Activated B cell treated with CpG ODN at 0.5 μM for 24 hours (primary cell): ENCODE measurements at regions not wholly inside any gene's neighbourhood (a gene's known extent, or its start where the extent isn't known, plus 50 kb on each side); places are given as distances from the start of the nearest gene placed in this dataset.

Experiments
- ATAC-seq: fragments of 200-7000 bp; cut with Tn5 transposase; one replicate; pipeline ENCODE4 v1.10.0; 2021; ENCODE audit warnings: low read depth, mild to moderate bottlenecking, moderate library complexity
- CTCF ChIA-PET: fragments of 350-600 bp; sonication (Branson Sonifier 250); formaldehyde crosslinking; loops from one replicate; lab custom pipeline; 2021; ENCODE audit warnings: antibody characterized with exemption; lab: Charles Lee
- POLR2A ChIA-PET: fragments of 350-600 bp; sonication (Branson Sonifier 250); formaldehyde crosslinking; loops from one replicate; lab custom pipeline; 2021; ENCODE audit warnings: antibody characterized with exemption; lab: Charles Lee
- DNase-seq: peaks from one replicate; pipeline ENCODE4 v3.0.0; 2022
- H3K27ac Mint-ChIP-seq: one replicate; pipeline ENCODE4 v1.8.0; 2020; ENCODE audit warnings: mixed read lengths
- H3K27me3 Mint-ChIP-seq: one replicate; pipeline ENCODE4 v1.8.0; 2021; ENCODE audit warnings: mixed read lengths
- H3K36me3 Mint-ChIP-seq: one replicate; pipeline ENCODE4 v1.8.0; 2021; ENCODE audit warnings: low read depth, mixed read lengths
- H3K4me1 Mint-ChIP-seq: one replicate; pipeline ENCODE4 v1.8.0; 2021; ENCODE audit warnings: mixed read lengths
- H3K4me3 Mint-ChIP-seq: one replicate; pipeline ENCODE4 v1.8.0; 2020; ENCODE audit warnings: mild to moderate bottlenecking, mixed read lengths
- H3K9me3 Mint-ChIP-seq: one replicate; pipeline ENCODE4 v1.8.0; 2020; ENCODE audit warnings: mixed read lengths
- CTCF ChIP-seq: fragments of 200-600 bp; IDR thresholded peaks from one replicate; pipeline ENCODE4 v1.8.0; 2022; ENCODE audit warnings: antibody characterized with exemption, mild to moderate bottlenecking
- intact Hi-C: fragments of 100-400 bp; cut with micrococcal nuclease; formaldehyde crosslinking; loops from one replicate; pipeline ENCODE4 v1.15.1; 2024

- H3K27me3 Mint-ChIP-seq: peaks cover 8% of the 10 kb centered on the region
- ATAC-seq: no peak
- no peaks in the 10 kb centered on the region for H3K36me3 Mint-ChIP-seq
- no peak overlapping the region for H3K4me3 Mint-ChIP-seq
- H3K9me3 Mint-ChIP-seq: no peaks in the 10 kb centered on the region
- no peak for TF ChIP-seq CTCF
- no peak for DNase-seq
- intact Hi-C loops: no loop called here
- H3K4me1 Mint-ChIP-seq: no peaks in the 10 kb centered on the region
- CTCF ChIA-PET: no interaction called here
- H3K27ac Mint-ChIP-seq: no peak overlapping the region
- POLR2A ChIA-PET: no interaction called here
Observed at GRCh38 chr2:38152913-38153312, 77.0 kb upstream of the CYP1B1 start.

GRCh38 chr2:38152035-38152434 lies 76.1 kb upstream of the CYP1B1 start:
- ChIA-PET CTCF (no interaction called here), POLR2A (no interaction called here)
- no peak for ATAC-seq
- no peak overlapping the region for H3K27ac Mint-ChIP-seq
- DNase-seq: no peak
- H3K27me3 Mint-ChIP-seq: peaks cover 8% of the 10 kb centered on the region
- no peaks in the 10 kb centered on the region for H3K4me1 Mint-ChIP-seq
- no peaks in the 10 kb centered on the region for H3K36me3 Mint-ChIP-seq
- H3K4me3 Mint-ChIP-seq: no peak overlapping the region
- no peak for TF ChIP-seq CTCF
- intact Hi-C loops: no loop called here
- H3K9me3 Mint-ChIP-seq: no peaks in the 10 kb centered on the region

GRCh38 chr2:38149531-38149930 lies 73.6 kb upstream of the CYP1B1 start:
- no peak overlapping the region for H3K4me3 Mint-ChIP-seq
- CTCF ChIA-PET: no interaction called here
- no peak for TF ChIP-seq CTCF
- no peak for ATAC-seq
- DNase-seq: no peak
- no peaks in the 10 kb centered on the region for H3K36me3 Mint-ChIP-seq
- POLR2A ChIA-PET: no interaction called here
- no peaks in the 10 kb centered on the region for H3K4me1 Mint-ChIP-seq
- no peak overlapping the region for H3K27ac Mint-ChIP-seq
- no peaks in the 10 kb centered on the region for H3K9me3 Mint-ChIP-seq
- intact Hi-C loops: no loop called here
- H3K27me3 Mint-ChIP-seq: peaks cover 5% of the 10 kb centered on the region

- DNase-seq: no peak
- H3K27me3 Mint-ChIP-seq: no peaks in the 10 kb centered on the region
- ATAC-seq: no peak
- intact Hi-C loops: no loop called here
- TF ChIP-seq CTCF: no peak
- no peaks in the 10 kb centered on the region for H3K36me3 Mint-ChIP-seq
- no peak overlapping the region for H3K27ac Mint-ChIP-seq
- ChIA-PET CTCF (no interaction called here), POLR2A (no interaction called here)
- H3K4me3 Mint-ChIP-seq: no peak overlapping the region
- H3K4me1 Mint-ChIP-seq: no peaks in the 10 kb centered on the region
- H3K9me3 Mint-ChIP-seq: no peaks in the 10 kb centered on the region
Observed at GRCh38 chr2:38148501-38148900, 72.5 kb upstream of the CYP1B1 start.

- DNase-seq (no peak), ATAC-seq (no peak)
- Mint-ChIP-seq H3K36me3 (no peaks in the 10 kb centered on the region), H3K9me3 (no peaks in the 10 kb centered on the region), H3K4me1 (no peaks in the 10 kb centered on the region), H3K4me3 (no peak overlapping the region), H3K27ac (no peak overlapping the region), H3K27me3 (peaks cover 3% of the 10 kb centered on the region)
- intact Hi-C loops: no loop called here
- no peak for TF ChIP-seq CTCF
- POLR2A ChIA-PET: no interaction called here
- CTCF ChIA-PET: no interaction called here
Observed at GRCh38 chr2:38147333-38148121, 71.6 kb upstream of the CYP1B1 start.
